Body of pancreas (tissue), 4 donors: ENCODE measurements at regions not wholly inside any gene's neighbourhood (a gene's known extent, or its start where the extent isn't known, plus 50 kb on each side); places are given as distances from the start of the nearest gene placed in this dataset.

ENCODE experiments used
- POLR2A ChIP-seq, 3 donors: fragments of 450-650 bp; IDR thresholded peaks; one replicate each; pipeline ENCODE4 v1.6.1; 2016; ENCODE audit warnings: antibody characterized with exemption in 3 of 3, mild to moderate bottlenecking in 2 of 3
- TF ChIP-seq, protein P1 (sequence below), 7 experiments: fragments of 450-650 bp in 4 of 7; fragments of 200-600 bp in 3 of 7; sonication (generic) in 3 of 7; IDR thresholded peaks; one replicate each; pipeline ENCODE4 v1.5.1; 2016 to 2019; ENCODE audit warnings: antibody characterized with exemption in 7 of 7

DNA sequence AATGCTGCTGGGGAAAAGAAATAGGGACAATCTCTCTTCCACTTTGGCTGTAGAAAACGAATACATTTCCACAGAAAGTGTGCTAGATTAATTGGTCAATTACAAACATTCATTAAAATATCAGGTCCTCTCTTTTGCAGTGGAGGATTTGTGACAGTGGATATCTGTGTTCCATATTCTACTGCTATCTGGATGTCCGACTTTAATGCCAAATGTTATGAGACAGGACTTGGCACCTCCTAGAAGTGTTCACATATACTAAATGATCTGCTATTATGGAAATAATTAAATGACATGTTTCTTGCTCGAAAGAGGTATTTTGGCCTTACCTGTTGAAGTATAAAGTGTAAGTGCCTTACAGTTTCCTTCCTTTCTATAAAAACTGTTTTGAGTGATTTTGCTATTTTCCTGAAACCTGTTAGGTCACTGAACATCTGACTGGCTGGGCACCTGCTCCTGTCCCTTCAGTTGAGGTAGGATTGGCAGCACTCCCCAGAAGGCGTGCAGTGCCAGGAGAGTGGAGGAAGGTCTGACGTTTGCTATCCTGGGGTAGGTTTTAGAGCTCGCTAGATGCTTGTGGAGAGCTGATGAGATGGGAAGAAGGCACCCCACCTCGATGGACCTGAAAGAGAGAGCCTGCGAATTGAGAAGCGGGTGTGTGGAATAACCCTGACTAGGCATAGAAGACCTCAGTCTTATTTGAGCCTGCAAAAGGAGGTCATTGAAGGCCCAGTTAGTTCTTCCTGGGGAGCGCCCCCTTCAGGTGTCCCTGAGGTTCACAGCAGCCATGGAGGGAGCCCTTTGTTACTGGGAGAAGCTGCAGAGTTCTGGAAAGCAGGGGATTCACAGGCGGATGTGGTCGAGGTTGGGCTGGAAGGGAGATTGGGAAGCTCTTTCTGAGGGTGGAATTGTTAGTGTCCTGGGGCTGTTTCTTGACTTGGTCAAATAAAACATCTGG, 159.4 kb upstream of the ZNF267 start:
- TF ChIP-seq, protein P1, sequence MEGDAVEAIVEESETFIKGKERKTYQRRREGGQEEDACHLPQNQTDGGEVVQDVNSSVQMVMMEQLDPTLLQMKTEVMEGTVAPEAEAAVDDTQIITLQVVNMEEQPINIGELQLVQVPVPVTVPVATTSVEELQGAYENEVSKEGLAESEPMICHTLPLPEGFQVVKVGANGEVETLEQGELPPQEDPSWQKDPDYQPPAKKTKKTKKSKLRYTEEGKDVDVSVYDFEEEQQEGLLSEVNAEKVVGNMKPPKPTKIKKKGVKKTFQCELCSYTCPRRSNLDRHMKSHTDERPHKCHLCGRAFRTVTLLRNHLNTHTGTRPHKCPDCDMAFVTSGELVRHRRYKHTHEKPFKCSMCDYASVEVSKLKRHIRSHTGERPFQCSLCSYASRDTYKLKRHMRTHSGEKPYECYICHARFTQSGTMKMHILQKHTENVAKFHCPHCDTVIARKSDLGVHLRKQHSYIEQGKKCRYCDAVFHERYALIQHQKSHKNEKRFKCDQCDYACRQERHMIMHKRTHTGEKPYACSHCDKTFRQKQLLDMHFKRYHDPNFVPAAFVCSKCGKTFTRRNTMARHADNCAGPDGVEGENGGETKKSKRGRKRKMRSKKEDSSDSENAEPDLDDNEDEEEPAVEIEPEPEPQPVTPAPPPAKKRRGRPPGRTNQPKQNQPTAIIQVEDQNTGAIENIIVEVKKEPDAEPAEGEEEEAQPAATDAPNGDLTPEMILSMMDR (IDR thresholded peaks at IDR 0.05) = no peak
- no peak for TF ChIP-seq POLR2A (IDR thresholded peaks at IDR 0.05)
